Sigmoid colon (tissue), 6 donors: ENCODE measurements at regions not wholly inside any gene's neighbourhood (a gene's known extent, or its start where the extent isn't known, plus 50 kb on each side); places are given as distances from the start of the nearest gene placed in this dataset.

Source experiments
- DNase-seq: peaks from one replicate; pipeline ENCODE4 v3.0.0-alpha.2; 2019
- H3K27ac ChIP-seq, 4 donors: fragments of 200-600 bp; sonication (generic); one replicate each; pipeline ENCODE4 v1.5.1; 2016 to 2019; ENCODE audit warnings: mild to moderate bottlenecking in 1 of 4
- H3K27me3 ChIP-seq, 3 donors: fragments of 200-600 bp; sonication (generic); one replicate each; pipeline ENCODE4 v1.5.1; 2019; ENCODE audit warnings: mild to moderate bottlenecking in 1 of 3
- H3K36me3 ChIP-seq, 4 donors: fragments of 200-600 bp; sonication (generic); one replicate each; pipeline ENCODE4 v1.5.1; 2016 to 2019
- H3K4me1 ChIP-seq, 4 donors: fragments of 200-600 bp; sonication (generic); one replicate each; pipeline ENCODE4 v1.5.1; 2017 to 2019
- H3K4me3 ChIP-seq, 4 donors: fragments of 200-600 bp; sonication (generic); one replicate each; pipeline ENCODE4 v1.5.1; 2017 to 2019; ENCODE audit warnings: mild to moderate bottlenecking in 2 of 4, moderate library complexity in 1 of 4
- H3K9me3 ChIP-seq, 4 donors: fragments of 200-600 bp in 3 of 4; sonication (generic) in 3 of 4; one replicate each; pipeline versions ENCODE4 v1.5.1 to v1.6.1; 2013 to 2019
- EP300 ChIP-seq, 4 donors: sonication (generic); formaldehyde crosslinking; IDR thresholded peaks; one replicate each; pipeline ENCODE4 v1.6.1; 2017; ENCODE audit warnings: antibody characterized with exemption in 4 of 4
- POLR2A ChIP-seq, 2 donors: fragments of 450-650 bp; IDR thresholded peaks; one replicate each; pipeline ENCODE4 v1.6.1; 2016; ENCODE audit warnings: antibody characterized with exemption in 2 of 2, mild to moderate bottlenecking in 2 of 2, moderate library complexity in 2 of 2
- POLR2AphosphoS5 ChIP-seq, 4 donors: sonication (generic); formaldehyde crosslinking; IDR thresholded peaks; one replicate each; pipeline ENCODE4 v1.6.1; 2017; ENCODE audit warnings: antibody characterized with exemption in 4 of 4
- WGBS, 2 donors: extraction: QIAGEN DNeasy Blood & Tissue Kit; methylation state at CpG; one replicate each; pipeline ENCODE4 v1.1.7; 2013; 5-methylcytosine and 5-hydroxymethylcytosine counted together
- intact Hi-C: fragments of 100-400 bp; cut with DNase I; formaldehyde crosslinking; loops from one replicate; pipeline ENCODE4 v1.15.1; 2023
- TF ChIP-seq, protein P1 (sequence below), 4 experiments: fragments of 450-650 bp in 3 of 4; fragments of 200-600 bp in 1 of 4; IDR thresholded peaks; one replicate each; pipeline ENCODE4 v1.5.1; 2016 to 2019; ENCODE audit warnings: antibody characterized with exemption in 4 of 4, mild to moderate bottlenecking in 3 of 4, moderate library complexity in 2 of 4
- donor health status: healthy with polysubstance abuse.
- donor health status: healthy.

GRCh38 chr17:55668312-55668920, 54.2 kb downstream of the TMEM100 start:
- WGBS, 2 donors: 57 to 60% methylated on average over 3 of the region's 3 CpGs
- H3K27ac ChIP-seq: peak overlapping the region in 3 of 4 donors; percentile 23 to 39 (median 27)
- TF ChIP-seq, protein P1, sequence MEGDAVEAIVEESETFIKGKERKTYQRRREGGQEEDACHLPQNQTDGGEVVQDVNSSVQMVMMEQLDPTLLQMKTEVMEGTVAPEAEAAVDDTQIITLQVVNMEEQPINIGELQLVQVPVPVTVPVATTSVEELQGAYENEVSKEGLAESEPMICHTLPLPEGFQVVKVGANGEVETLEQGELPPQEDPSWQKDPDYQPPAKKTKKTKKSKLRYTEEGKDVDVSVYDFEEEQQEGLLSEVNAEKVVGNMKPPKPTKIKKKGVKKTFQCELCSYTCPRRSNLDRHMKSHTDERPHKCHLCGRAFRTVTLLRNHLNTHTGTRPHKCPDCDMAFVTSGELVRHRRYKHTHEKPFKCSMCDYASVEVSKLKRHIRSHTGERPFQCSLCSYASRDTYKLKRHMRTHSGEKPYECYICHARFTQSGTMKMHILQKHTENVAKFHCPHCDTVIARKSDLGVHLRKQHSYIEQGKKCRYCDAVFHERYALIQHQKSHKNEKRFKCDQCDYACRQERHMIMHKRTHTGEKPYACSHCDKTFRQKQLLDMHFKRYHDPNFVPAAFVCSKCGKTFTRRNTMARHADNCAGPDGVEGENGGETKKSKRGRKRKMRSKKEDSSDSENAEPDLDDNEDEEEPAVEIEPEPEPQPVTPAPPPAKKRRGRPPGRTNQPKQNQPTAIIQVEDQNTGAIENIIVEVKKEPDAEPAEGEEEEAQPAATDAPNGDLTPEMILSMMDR (IDR thresholded peaks at IDR 0.05): no peak
- TF ChIP-seq EP300 (IDR thresholded peaks at IDR 0.05) (no peak), POLR2A (IDR thresholded peaks at IDR 0.05) (no peak), POLR2AphosphoS5 (IDR thresholded peaks at IDR 0.05) (no peak)
- no peaks in the 10 kb centered on the region for H3K36me3 ChIP-seq
- H3K9me3 ChIP-seq: no peaks in the 10 kb centered on the region
- peaks cover 0 to 20% (median 4%) of the 10 kb centered on the region in 4 donors for H3K4me1 ChIP-seq
- H3K27me3 ChIP-seq: no peaks in the 10 kb centered on the region
- no peak for DNase-seq
- no peak overlapping the region for H3K4me3 ChIP-seq
- intact Hi-C loops: no loop called here

GRCh38 chr17:55666806-55667205, 55.9 kb downstream of the TMEM100 start:
- Histone ChIP-seq H3K4me1 (peaks cover 0 to 20% (median 4%) of the 10 kb centered on the region in 4 donors), H3K27me3 (no peaks in the 10 kb centered on the region), H3K27ac (no peak overlapping the region), H3K9me3 (no peaks in the 10 kb centered on the region), H3K4me3 (no peak overlapping the region), H3K36me3 (no peaks in the 10 kb centered on the region)
- TF ChIP-seq POLR2A (IDR thresholded peaks at IDR 0.05) (no peak), POLR2AphosphoS5 (IDR thresholded peaks at IDR 0.05) (no peak), EP300 (IDR thresholded peaks at IDR 0.05) (no peak)
- TF ChIP-seq, protein P1 (IDR thresholded peaks at IDR 0.05): no peak
- DNase-seq: no peak
- WGBS, 2 donors: 58 to 65% methylated on average over 2 of the region's 2 CpGs
- intact Hi-C loops: no loop called here

GRCh38 chr17:55664287-55664686, 58.4 kb downstream of the TMEM100 start:
- 56 to 62% methylated on average over 3 of the region's 3 CpGs for WGBS, 2 donors
- Histone ChIP-seq H3K9me3 (no peaks in the 10 kb centered on the region), H3K4me3 (no peak overlapping the region), H3K4me1 (peaks cover 0 to 20% (median 10%) of the 10 kb centered on the region in 4 donors), H3K36me3 (no peaks in the 10 kb centered on the region), H3K27me3 (no peaks in the 10 kb centered on the region), H3K27ac (no peak overlapping the region)
- TF ChIP-seq POLR2AphosphoS5 (IDR thresholded peaks at IDR 0.05) (no peak), POLR2A (IDR thresholded peaks at IDR 0.05) (no peak), EP300 (IDR thresholded peaks at IDR 0.05) (no peak)
- TF ChIP-seq, protein P1 (IDR thresholded peaks at IDR 0.05): no peak
- intact Hi-C loops: no loop called here
- DNase-seq: no peak

GRCh38 chr17:55663400-55663799, 59.3 kb downstream of the TMEM100 start:
- no peaks in the 10 kb centered on the region for H3K36me3 ChIP-seq
- peaks cover 0 to 20% (median 7%) of the 10 kb centered on the region in 4 donors for H3K4me1 ChIP-seq
- H3K27ac ChIP-seq: no peak overlapping the region
- TF ChIP-seq, protein P1 (IDR thresholded peaks at IDR 0.05): no peak
- no peak for TF ChIP-seq POLR2A (IDR thresholded peaks at IDR 0.05)
- DNase-seq: no peak
- no peaks in the 10 kb centered on the region for H3K9me3 ChIP-seq
- no peaks in the 10 kb centered on the region for H3K27me3 ChIP-seq
- H3K4me3 ChIP-seq: no peak overlapping the region
- intact Hi-C loops: no loop called here
